H1 (cell line): ENCODE measurements at regions not wholly inside any gene's neighbourhood (a gene's known extent, or its start where the extent isn't known, plus 50 kb on each side); places are given as distances from the start of the nearest gene placed in this dataset.

Source experiments
- EGR1 ChIP-seq: IDR thresholded peaks from 2 replicates; pipeline ENCODE4 v1.6.1; 2011; ENCODE audit warnings: low read depth, low read length, borderline replicate concordance
- SRF ChIP-seq: IDR thresholded peaks from 2 replicates; pipeline ENCODE4 v1.6.1; 2011; ENCODE audit warnings: mild to moderate bottlenecking, low read depth, low read length, moderate library complexity
- SUZ12 ChIP-seq: fragments of 200-600 bp; sonication (generic); IDR thresholded peaks from 2 replicates; pipeline ENCODE4 v1.6.1; 2012; ENCODE audit warnings: mild to moderate bottlenecking, inconsistent platforms, low read length, moderate library complexity, mixed read lengths

DNA sequence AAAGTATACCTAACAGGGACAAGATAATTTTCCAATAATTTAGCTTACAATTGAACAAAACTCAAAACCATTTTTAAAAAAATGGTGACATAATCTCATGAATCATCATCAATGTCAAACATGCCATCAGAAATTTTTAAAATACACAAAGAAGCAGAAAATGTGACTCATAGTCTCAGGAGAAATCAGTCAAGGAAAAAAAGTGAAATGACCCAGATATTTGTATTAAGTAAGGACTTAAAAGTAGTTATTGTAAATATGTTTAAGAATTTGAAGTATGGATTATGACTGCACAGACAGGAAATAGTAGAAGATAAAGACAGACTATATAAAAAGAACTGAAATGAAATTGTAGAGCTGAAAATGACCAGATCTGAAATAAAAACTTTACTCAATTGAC lies 473.9 kb upstream of the SYT4 start (continued):
- TF ChIP-seq SUZ12 (no peak), SRF (no peak), EGR1 (no peak)
- TF ChIP-seq, all 59 proteins: peak for 0
